A549 (cell line): ENCODE measurements at regions not wholly inside any gene's neighbourhood (a gene's known extent, or its start where the extent isn't known, plus 50 kb on each side); places are given as distances from the start of the nearest gene placed in this dataset.

Experiments
- ATAC-seq, 2 experiments: fragments of 200-7000 bp in 1 of 2; fragments of >200 bp in 1 of 2; cut with Nextera tagmentation in 1 of 2; cut with Tn5 transposase in 1 of 2; 3 replicates each; pipeline versions ENCODE4 v1.8.0 to v1.9.1; 2018 to 2020; ENCODE audit warnings: mild to moderate bottlenecking in 1 of 2, moderate library complexity in 1 of 2
- CTCF ChIA-PET: fragments of 300-600 bp; sonication (Branson Sonifier 250); formaldehyde crosslinking; extraction: SDS; loops from one replicate; lab custom pipeline; 2021; ENCODE audit warnings: antibody characterized with exemption, inconsistent platforms; lab: Yijun Ruan, JAX
- POLR2A ChIA-PET: fragments of 350-600 bp; formaldehyde crosslinking; extraction: SDS; loops from one replicate; lab custom pipeline; 2021; ENCODE audit warnings: antibody characterized with exemption, inconsistent platforms; lab: Yijun Ruan, JAX
- DNase-seq, 2 experiments: peaks; one replicate each; pipeline versions ENCODE4 v3.0.0 to v3.0.0-alpha.2; 2011 to 2016; ENCODE audit warnings: low read depth in 1 of 2, low spot score in 1 of 2
- FAIRE-seq: peaks from 2 replicates; lab custom pipeline; 2011; peaks lifted over from hg19 to GRCh38; lab: Jason Lieb, UNC
- H3K27ac ChIP-seq, 2 experiments: fragments of >200 bp; sonication (Bioruptor Twin); formaldehyde crosslinking; 3 replicates each; pipeline ENCODE4 v1.5.1; 2016 to 2017
- H3K4me1 ChIP-seq: fragments of >200 bp; sonication (Bioruptor Twin); formaldehyde crosslinking; 3 replicates; pipeline ENCODE4 v1.6.1; 2016
- H3K4me2 ChIP-seq: fragments of >200 bp; sonication (Bioruptor Twin); formaldehyde crosslinking; 3 replicates; pipeline ENCODE4 v1.6.1; 2016
- H3K4me3 ChIP-seq: fragments of >200 bp; sonication (Bioruptor Twin); formaldehyde crosslinking; 3 replicates; pipeline ENCODE4 v1.5.1; 2016
- H3K9me3 ChIP-seq: fragments of >200 bp; sonication (Bioruptor Twin); formaldehyde crosslinking; 3 replicates; pipeline ENCODE4 v1.6.1; 2016
- CBX2 ChIP-seq: fragments of 200-600 bp; sonication (generic); IDR thresholded peaks from 2 replicates; pipeline ENCODE4 v1.6.1; 2016; ENCODE audit warnings: low read depth, mild to moderate bottlenecking, borderline replicate concordance
- CEBPB ChIP-seq, 2 experiments: fragments of >200 bp in 1 of 2; sonication (Bioruptor Twin) in 1 of 2; formaldehyde crosslinking in 1 of 2; IDR thresholded peaks; 2 replicates each; pipeline ENCODE4 v1.6.1; 2012 to 2016
- CTCF ChIP-seq: fragments of >200 bp; sonication (Bioruptor Twin); formaldehyde crosslinking; IDR thresholded peaks from 3 replicates; pipeline ENCODE4 v1.5.1; 2016
- EHF ChIP-seq: fragments of 250-450 bp; sonication (Bioruptor Pico); IDR thresholded peaks from 2 replicates; pipeline ENCODE4 v1.5.0; 2020; ENCODE audit warnings: mild to moderate bottlenecking
- GATA3 ChIP-seq: IDR thresholded peaks from 2 replicates; pipeline ENCODE4 v1.6.1; 2012; ENCODE audit warnings: borderline replicate concordance
- HDAC2 ChIP-seq: fragments of 200-600 bp; sonication (generic); IDR thresholded peaks from 2 replicates; pipeline ENCODE4 v1.6.1; 2016
- HMGXB4 ChIP-seq: fragments of 250-450 bp; sonication (Bioruptor Pico); IDR thresholded peaks from 2 replicates; pipeline ENCODE4 v1.5.0; 2021; ENCODE audit warnings: mild to moderate bottlenecking, moderate library complexity, borderline replicate concordance
- HOXA7 ChIP-seq: fragments of 250-450 bp; sonication (Bioruptor Pico); IDR thresholded peaks from 2 replicates; pipeline ENCODE4 v1.5.0; 2020; ENCODE audit warnings: mild to moderate bottlenecking, moderate library complexity
- HOXB13 ChIP-seq: fragments of 250-450 bp; sonication (Bioruptor Pico); IDR thresholded peaks from 2 replicates; pipeline ENCODE4 v1.5.0; 2020; ENCODE audit warnings: low read depth, mild to moderate bottlenecking, moderate library complexity
- KDM1A ChIP-seq: fragments of 200-600 bp; sonication (generic); IDR thresholded peaks from 2 replicates; pipeline ENCODE4 v1.6.1; 2016; ENCODE audit warnings: low read depth, mild to moderate bottlenecking
- KDM5A ChIP-seq: fragments of 200-600 bp; sonication (generic); IDR thresholded peaks from 2 replicates; pipeline ENCODE4 v1.6.1; 2016; ENCODE audit warnings: antibody characterized with exemption, mild to moderate bottlenecking
- NFE2L2 ChIP-seq: fragments of 150-350 bp; conservative IDR thresholded peaks from 2 replicates; pipeline ENCODE4 v1.6.1; 2014; ENCODE audit warnings: low read length
- PBX3 ChIP-seq: IDR thresholded peaks from 2 replicates; pipeline ENCODE4 v1.6.1; 2012
- PHF8 ChIP-seq: fragments of 200-600 bp; sonication (generic); IDR thresholded peaks from 2 replicates; pipeline ENCODE4 v1.6.1; 2016; ENCODE audit warnings: low read depth, mild to moderate bottlenecking, antibody characterized with exemption, moderate library complexity, borderline replicate concordance
- POLR2AphosphoS2 ChIP-seq: conservative IDR thresholded peaks from 2 replicates; pipeline ENCODE4 v1.6.1; 2012; ENCODE audit warnings: low read length, improper control_type of control experiment, inconsistent platforms
- RAD21 ChIP-seq, 2 experiments: fragments of >200 bp in 1 of 2; sonication (Bioruptor Twin) in 1 of 2; formaldehyde crosslinking in 1 of 2; IDR thresholded peaks in 1 of 2; conservative IDR thresholded peaks in 1 of 2; 2 replicates in 1 of 2; 3 replicates in 1 of 2; pipeline ENCODE4 v1.6.1; 2012 to 2018; ENCODE audit warnings: inconsistent platforms in 1 of 2
- RARB ChIP-seq: fragments of 250-450 bp; sonication (Bioruptor Pico); IDR thresholded peaks from 2 replicates; pipeline ENCODE4 v1.8.0; 2021; ENCODE audit warnings: mild to moderate bottlenecking, moderate library complexity
- RCOR1 ChIP-seq: fragments of 150-350 bp; IDR thresholded peaks from 2 replicates; pipeline ENCODE4 v1.6.1; 2014; ENCODE audit warnings: antibody characterized with exemption, low read length, low read depth
- RFX5 ChIP-seq: fragments of 450-650 bp; IDR thresholded peaks from 2 replicates; pipeline ENCODE4 v1.7.1; 2014; ENCODE audit warnings: antibody characterized with exemption, mild to moderate bottlenecking, moderate library complexity
- SMC3 ChIP-seq: fragments of >200 bp; sonication (Bioruptor Twin); formaldehyde crosslinking; IDR thresholded peaks from 3 replicates; pipeline ENCODE4 v1.6.1; 2018; ENCODE audit warnings: inconsistent platforms
- SREBF2 ChIP-seq: fragments of 450-650 bp; IDR thresholded peaks from 2 replicates; pipeline ENCODE4 v1.6.1; 2014; ENCODE audit warnings: mild to moderate bottlenecking, moderate library complexity
- TFCP2L1 ChIP-seq: fragments of 250-450 bp; sonication (Bioruptor Pico); IDR thresholded peaks from 2 replicates; pipeline ENCODE4 v1.5.0; 2021; ENCODE audit warnings: mild to moderate bottlenecking
- TP53 ChIP-seq: fragments of 250-450 bp; sonication (Bioruptor Pico); IDR thresholded peaks from 2 replicates; pipeline ENCODE4 v1.5.0; 2021; ENCODE audit warnings: mild to moderate bottlenecking, moderate library complexity
- ZNF302 ChIP-seq: fragments of 250-450 bp; sonication (Bioruptor Pico); IDR thresholded peaks from 2 replicates; pipeline ENCODE4 v1.9.0; 2021; ENCODE audit warnings: inconsistent platforms, mild to moderate bottlenecking, moderate library complexity
- WGBS: methylation state at CpG from one replicate; pipeline ENCODE4 v1.1.6; 2017; ENCODE audit errors: missing lambda C conversion rate; 5-methylcytosine and 5-hydroxymethylcytosine counted together
- TF ChIP-seq, protein P1 (sequence below): IDR thresholded peaks from 2 replicates; pipeline ENCODE4 v1.6.1; 2012
- TF ChIP-seq, protein P2 (sequence below): IDR thresholded peaks from 2 replicates; pipeline ENCODE4 v1.6.1; 2012; ENCODE audit warnings: low read depth, borderline replicate concordance

DNA sequence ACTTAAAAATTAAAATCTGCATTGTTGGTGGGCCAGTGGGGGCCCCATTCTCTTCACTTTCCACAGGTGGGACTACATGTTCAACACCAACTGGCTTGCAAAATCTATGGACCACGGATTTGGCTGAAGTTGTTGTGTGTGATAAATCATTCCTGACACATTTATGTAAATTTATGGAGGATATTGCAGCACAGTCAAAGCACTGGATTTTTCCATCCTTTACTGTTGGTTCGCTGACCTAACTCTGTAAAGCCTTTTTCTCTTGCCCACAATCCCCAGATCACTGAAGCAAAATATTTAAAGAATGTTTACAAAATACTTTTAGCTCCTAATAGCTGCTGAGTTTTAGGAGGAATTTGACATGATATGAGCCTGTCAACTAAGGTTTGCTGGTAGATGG lies 219.7 kb upstream of the PRICKLE1 start:
- H3K4me2 ChIP-seq: no peak overlapping the region
- H3K4me3 ChIP-seq: no peak overlapping the region
- no peak for DNase-seq
- 0 out of 3 replicates have a peak, but pooled peaks cover 7% of the 10 kb centered on the region for H3K4me1 ChIP-seq
- POLR2A ChIA-PET: no interaction called here
- ATAC-seq: no peak
- CTCF ChIA-PET: no interaction called here
- WGBS: 6% methylated on average over 2 of the region's 2 CpGs
- H3K27ac ChIP-seq: no peak overlapping the region
- no peak for FAIRE-seq
- no peaks in the 10 kb centered on the region for H3K9me3 ChIP-seq
- TF ChIP-seq TFCP2L1: no peak
- TF ChIP-seq RFX5: no peak
- TF ChIP-seq CBX2: no peak
- TF ChIP-seq CTCF: no peak
- TF ChIP-seq GATA3: no peak
- TF ChIP-seq RARB: no peak
- no peak for TF ChIP-seq EHF (CRISPR knock-in tag)
- TF ChIP-seq NFE2L2: no peak

DNA sequence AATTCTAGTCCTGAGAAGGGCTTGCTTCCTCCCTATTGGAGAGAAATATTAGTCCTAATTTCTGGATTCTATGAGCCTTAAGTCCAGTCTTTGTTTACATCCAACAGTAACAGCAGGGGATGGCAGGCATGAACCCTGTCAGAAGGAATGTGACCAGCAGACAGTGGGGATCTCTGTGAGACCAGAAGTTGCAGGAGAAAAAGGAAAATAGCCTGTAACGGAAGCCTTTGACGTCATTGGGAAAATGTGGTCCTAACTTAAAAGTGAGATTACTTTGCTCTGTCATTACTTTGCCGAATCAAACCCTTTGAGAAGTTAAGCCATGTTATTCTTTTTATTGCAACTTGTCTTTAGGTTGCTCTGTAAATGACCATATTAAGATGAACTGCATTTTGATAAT lies 218.2 kb upstream of the PRICKLE1 start:
- ATAC-seq (no peak), FAIRE-seq (no peak)
- no peak overlapping the region for H3K27ac ChIP-seq

More for the DNA sequence above, 218.2 kb upstream of the PRICKLE1 start:
- Histone ChIP-seq H3K4me2 (no peak overlapping the region), H3K9me3 (no peaks in the 10 kb centered on the region), H3K4me3 (no peak overlapping the region), H3K4me1 (0 out of 3 replicates have a peak, but pooled peaks cover 7% of the 10 kb centered on the region)
- POLR2A ChIA-PET: no interaction called here
- CTCF ChIA-PET: no interaction called here
- WGBS: 71% methylated on average over 3 of the region's 3 CpGs
- TF ChIP-seq POLR2AphosphoS2 (no peak), RAD21 (conservative IDR thresholded peaks at IDR 0.05 in 1 of 2, IDR thresholded peaks at IDR 0.05 in 1 of 2) (no peak), SMC3 (no peak), PHF8 (no peak), CEBPB (IDR thresholded peaks at IDR 0.05) (no peak), HDAC2 (no peak), PBX3 (no peak), RCOR1 (no peak), ZNF302 (CRISPR knock-in tag) (no peak), HMGXB4 (CRISPR knock-in tag) (no peak), SREBF2 (no peak), HOXA7 (CRISPR knock-in tag) (no peak), TP53 (CRISPR knock-in tag) (no peak), CTCF (no peak), KDM5A (no peak), KDM1A (no peak), HOXB13 (CRISPR knock-in tag) (no peak)
- TF ChIP-seq, protein P1, sequence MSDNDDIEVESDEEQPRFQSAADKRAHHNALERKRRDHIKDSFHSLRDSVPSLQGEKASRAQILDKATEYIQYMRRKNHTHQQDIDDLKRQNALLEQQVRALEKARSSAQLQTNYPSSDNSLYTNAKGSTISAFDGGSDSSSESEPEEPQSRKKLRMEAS: no peak
- TF ChIP-seq, protein P2, sequence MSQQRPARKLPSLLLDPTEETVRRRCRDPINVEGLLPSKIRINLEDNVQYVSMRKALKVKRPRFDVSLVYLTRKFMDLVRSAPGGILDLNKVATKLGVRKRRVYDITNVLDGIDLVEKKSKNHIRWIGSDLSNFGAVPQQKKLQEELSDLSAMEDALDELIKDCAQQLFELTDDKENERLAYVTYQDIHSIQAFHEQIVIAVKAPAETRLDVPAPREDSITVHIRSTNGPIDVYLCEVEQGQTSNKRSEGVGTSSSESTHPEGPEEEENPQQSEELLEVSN: no peak
- DNase-seq: no peak
